ENCODE measurements at regions not wholly inside any gene's neighbourhood (a gene's known extent, or its start where the extent isn't known, plus 50 kb on each side); places are given as distances from the start of the nearest gene placed in this dataset.

GRCh38 chr5:62011089-62011664, 294.8 kb upstream of the KIF2A start:
- H3K9me2 ChIP-seq (ENCODE audit: insufficient read depth), result no peaks in the 10 kb centered on the region
- no peak for DNase-seq
- H3K9me3 ChIP-seq (ENCODE audit: insufficient read depth, low read depth), result no peaks in the 10 kb centered on the region
- H3F3A ChIP-seq (ENCODE audit: insufficient read depth, low read depth), result no peaks in the 10 kb centered on the region
- H3K27ac ChIP-seq, result no peak overlapping the region
- no TSS peak for BruUV-seq (replicated peaks)
- no peak overlapping the region for H3K4me2 ChIP-seq
- TF ChIP-seq, protein P1, sequence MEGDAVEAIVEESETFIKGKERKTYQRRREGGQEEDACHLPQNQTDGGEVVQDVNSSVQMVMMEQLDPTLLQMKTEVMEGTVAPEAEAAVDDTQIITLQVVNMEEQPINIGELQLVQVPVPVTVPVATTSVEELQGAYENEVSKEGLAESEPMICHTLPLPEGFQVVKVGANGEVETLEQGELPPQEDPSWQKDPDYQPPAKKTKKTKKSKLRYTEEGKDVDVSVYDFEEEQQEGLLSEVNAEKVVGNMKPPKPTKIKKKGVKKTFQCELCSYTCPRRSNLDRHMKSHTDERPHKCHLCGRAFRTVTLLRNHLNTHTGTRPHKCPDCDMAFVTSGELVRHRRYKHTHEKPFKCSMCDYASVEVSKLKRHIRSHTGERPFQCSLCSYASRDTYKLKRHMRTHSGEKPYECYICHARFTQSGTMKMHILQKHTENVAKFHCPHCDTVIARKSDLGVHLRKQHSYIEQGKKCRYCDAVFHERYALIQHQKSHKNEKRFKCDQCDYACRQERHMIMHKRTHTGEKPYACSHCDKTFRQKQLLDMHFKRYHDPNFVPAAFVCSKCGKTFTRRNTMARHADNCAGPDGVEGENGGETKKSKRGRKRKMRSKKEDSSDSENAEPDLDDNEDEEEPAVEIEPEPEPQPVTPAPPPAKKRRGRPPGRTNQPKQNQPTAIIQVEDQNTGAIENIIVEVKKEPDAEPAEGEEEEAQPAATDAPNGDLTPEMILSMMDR (conservative IDR thresholded peaks at IDR 0.05), result no peak
- no peak for TF ChIP-seq EZH2 (IDR thresholded peaks at IDR 0.05; ENCODE audit: low read depth)
- no peaks in the 10 kb centered on the region for H3K79me2 ChIP-seq (ENCODE audit: low read depth)
- H4K20me1 ChIP-seq (ENCODE audit: insufficient read depth), result no peaks in the 10 kb centered on the region
- no peaks in the 10 kb centered on the region for H3K36me3 ChIP-seq (ENCODE audit: low read depth)
- H2AFZ ChIP-seq, result no peak overlapping the region
- H3K4me1 ChIP-seq (replicated peaks; ENCODE audit: insufficient read depth), result no peaks in the 10 kb centered on the region
- ChIA-PET POLR2A (ENCODE audit: unreplicated experiment) (no interaction called here), CTCF (no interaction called here)
- intact Hi-C loops (cut with micrococcal nuclease; ENCODE audit: unreplicated experiment), result no loop called here
- H3K27me3 ChIP-seq (ENCODE audit: insufficient read depth, low read depth), result peaks cover 44% of the 10 kb centered on the region
- no peak overlapping the region for H3K4me3 ChIP-seq

GRCh38 chr5:62017092-62017491, 288.9 kb upstream of the KIF2A start:
- BruUV-seq (replicated peaks), result no TSS peak
- Histone ChIP-seq H2AFZ (no peak overlapping the region), H3K27ac (no peak overlapping the region), H3K4me1 (replicated peaks; ENCODE audit: insufficient read depth) (no peaks in the 10 kb centered on the region), H3K36me3 (ENCODE audit: low read depth) (no peaks in the 10 kb centered on the region), H3K27me3 (ENCODE audit: insufficient read depth, low read depth) (peaks cover under 1% of the 10 kb centered on the region), H4K20me1 (ENCODE audit: insufficient read depth) (no peaks in the 10 kb centered on the region), H3K9me3 (ENCODE audit: insufficient read depth, low read depth) (no peaks in the 10 kb centered on the region), H3K79me2 (ENCODE audit: low read depth) (no peaks in the 10 kb centered on the region), H3K9me2 (ENCODE audit: insufficient read depth) (no peaks in the 10 kb centered on the region), H3K4me3 (no peak overlapping the region), H3K4me2 (no peak overlapping the region), H3F3A (ENCODE audit: insufficient read depth, low read depth) (no peaks in the 10 kb centered on the region)
- no peak for TF ChIP-seq EZH2 (IDR thresholded peaks at IDR 0.05; ENCODE audit: low read depth)
- TF ChIP-seq, protein P1 (conservative IDR thresholded peaks at IDR 0.05), result no peak
- CTCF ChIA-PET, result no interaction called here
- no peak for DNase-seq
- intact Hi-C loops (cut with micrococcal nuclease; ENCODE audit: unreplicated experiment), result no loop called here
- POLR2A ChIA-PET (ENCODE audit: unreplicated experiment), result no interaction called here

GRCh38 chr5:62029303-62029702, 276.7 kb upstream of the KIF2A start:
- Histone ChIP-seq H4K20me1 (ENCODE audit: insufficient read depth) (no peaks in the 10 kb centered on the region), H3F3A (ENCODE audit: insufficient read depth, low read depth) (no peaks in the 10 kb centered on the region), H3K4me3 (no peak overlapping the region), H3K4me1 (replicated peaks; ENCODE audit: insufficient read depth) (no peaks in the 10 kb centered on the region), H3K4me2 (no peak overlapping the region), H3K27ac (no peak overlapping the region), H2AFZ (no peak overlapping the region), H3K79me2 (ENCODE audit: low read depth) (no peaks in the 10 kb centered on the region), H3K36me3 (ENCODE audit: low read depth) (no peaks in the 10 kb centered on the region), H3K9me3 (ENCODE audit: insufficient read depth, low read depth) (no peaks in the 10 kb centered on the region), H3K9me2 (ENCODE audit: insufficient read depth) (no peaks in the 10 kb centered on the region), H3K27me3 (ENCODE audit: insufficient read depth, low read depth) (no peaks in the 10 kb centered on the region; the same call in 1 of the 2 replicates)
- TF ChIP-seq, protein P1 (conservative IDR thresholded peaks at IDR 0.05), result no peak
- TF ChIP-seq EZH2 (IDR thresholded peaks at IDR 0.05; ENCODE audit: low read depth), result no peak
- CTCF ChIA-PET, result no interaction called here
- intact Hi-C loops (cut with micrococcal nuclease; ENCODE audit: unreplicated experiment), result no loop called here
- no TSS peak for BruUV-seq (replicated peaks)
- DNase-seq, result no peak
- POLR2A ChIA-PET (ENCODE audit: unreplicated experiment), result no interaction called here
